Upper lobe of left lung (tissue), 6 donors: ENCODE measurements at regions not wholly inside any gene's neighbourhood (a gene's known extent, or its start where the extent isn't known, plus 50 kb on each side); places are given as distances from the start of the nearest gene placed in this dataset.
"Not testable (repeated sequence)": the region's sequence is repeated elsewhere in the genome, so short reads cannot be mapped to it uniquely, and the experiment has no call there.

Experiments used
- ATAC-seq, 2 donors: fragments of 200-7000 bp; cut with Tn5 transposase; one replicate each; pipeline ENCODE4 v1.9.1; 2022; ENCODE audit warnings: mild to moderate bottlenecking in 2 of 2, moderate library complexity in 2 of 2; ENCODE audit not compliant: low FRiP score in 2 of 2
- DNase-seq, 2 donors: peaks; one replicate each; pipeline ENCODE4 v3.0.0-alpha.2; 2019 to 2020
- H3K27ac ChIP-seq, 4 donors: fragments of 200-600 bp; sonication (generic); one replicate each; pipeline ENCODE4 v1.5.1; 2016 to 2019
- H3K27me3 ChIP-seq, 4 donors: fragments of 200-600 bp; sonication (generic); one replicate each; pipeline ENCODE4 v1.5.1; 2017 to 2019
- H3K36me3 ChIP-seq, 4 donors: fragments of 200-600 bp; sonication (generic); one replicate each; pipeline ENCODE4 v1.5.1; 2016 to 2019
- H3K4me1 ChIP-seq, 4 donors: fragments of 200-600 bp; sonication (generic); one replicate each; pipeline ENCODE4 v1.5.1; 2018 to 2019
- H3K4me3 ChIP-seq, 4 donors: fragments of 200-600 bp; sonication (generic); one replicate each; pipeline ENCODE4 v1.5.1; 2017 to 2019; ENCODE audit warnings: mild to moderate bottlenecking in 2 of 4, moderate library complexity in 1 of 4
- H3K9me3 ChIP-seq, 4 donors: fragments of 200-600 bp; sonication (generic); one replicate each; pipeline ENCODE4 v1.5.1; 2018 to 2019
- EP300 ChIP-seq, 4 donors: sonication (generic); formaldehyde crosslinking; IDR thresholded peaks; one replicate each; pipeline ENCODE4 v1.5.1; 2017; ENCODE audit warnings: antibody characterized with exemption in 4 of 4, control low read depth in 2 of 4
- POLR2A ChIP-seq, 4 donors: fragments of 450-650 bp; IDR thresholded peaks; one replicate each; pipeline ENCODE4 v1.5.1; 2016 to 2017; ENCODE audit warnings: antibody characterized with exemption in 4 of 4, mild to moderate bottlenecking in 2 of 4
- POLR2AphosphoS5 ChIP-seq, 2 donors: sonication (generic); formaldehyde crosslinking; IDR thresholded peaks; one replicate each; pipeline ENCODE4 v1.5.1; 2017; ENCODE audit warnings: antibody characterized with exemption in 2 of 2
- WGBS, 2 donors: methylation state at CpG; one replicate each; pipeline ENCODE4 v1.1.5; 2017 to 2018; 5-methylcytosine and 5-hydroxymethylcytosine counted together
- TF ChIP-seq, protein P1 (sequence below), 6 experiments: fragments of 450-650 bp in 4 of 6; fragments of 200-600 bp in 2 of 6; sonication (generic) in 2 of 6; IDR thresholded peaks; one replicate each; pipeline ENCODE4 v1.5.1; 2016 to 2019; ENCODE audit warnings: antibody characterized with exemption in 6 of 6
- donor health status: DM: no; HTN: no; CAD: no; lungs with moderate emphysema.
- donor health status: DM: no; HTN: yes; CAD: no; lungs with severe emphysema.

DNA sequence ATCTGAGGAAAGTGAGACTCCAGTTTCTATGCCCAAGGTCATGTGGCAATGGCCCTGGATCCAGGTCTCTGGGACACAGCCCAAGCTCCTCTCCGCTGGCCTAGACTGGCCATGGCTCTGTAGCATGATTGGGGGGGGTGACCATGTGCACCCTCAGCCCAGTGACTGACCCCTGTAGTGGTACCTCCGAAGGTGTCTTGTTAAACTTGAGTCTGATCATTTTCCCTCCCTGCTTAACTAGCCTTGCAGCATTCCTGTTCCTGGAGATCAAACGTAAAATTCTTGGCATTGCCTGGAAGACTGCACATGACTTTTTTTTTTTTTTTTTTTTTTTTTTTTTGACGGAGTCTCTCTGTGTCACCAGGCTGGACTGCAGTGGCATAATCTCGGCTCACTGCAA is 1116.0 kb downstream of the TBC1D22A start:
- TF ChIP-seq, protein P1, sequence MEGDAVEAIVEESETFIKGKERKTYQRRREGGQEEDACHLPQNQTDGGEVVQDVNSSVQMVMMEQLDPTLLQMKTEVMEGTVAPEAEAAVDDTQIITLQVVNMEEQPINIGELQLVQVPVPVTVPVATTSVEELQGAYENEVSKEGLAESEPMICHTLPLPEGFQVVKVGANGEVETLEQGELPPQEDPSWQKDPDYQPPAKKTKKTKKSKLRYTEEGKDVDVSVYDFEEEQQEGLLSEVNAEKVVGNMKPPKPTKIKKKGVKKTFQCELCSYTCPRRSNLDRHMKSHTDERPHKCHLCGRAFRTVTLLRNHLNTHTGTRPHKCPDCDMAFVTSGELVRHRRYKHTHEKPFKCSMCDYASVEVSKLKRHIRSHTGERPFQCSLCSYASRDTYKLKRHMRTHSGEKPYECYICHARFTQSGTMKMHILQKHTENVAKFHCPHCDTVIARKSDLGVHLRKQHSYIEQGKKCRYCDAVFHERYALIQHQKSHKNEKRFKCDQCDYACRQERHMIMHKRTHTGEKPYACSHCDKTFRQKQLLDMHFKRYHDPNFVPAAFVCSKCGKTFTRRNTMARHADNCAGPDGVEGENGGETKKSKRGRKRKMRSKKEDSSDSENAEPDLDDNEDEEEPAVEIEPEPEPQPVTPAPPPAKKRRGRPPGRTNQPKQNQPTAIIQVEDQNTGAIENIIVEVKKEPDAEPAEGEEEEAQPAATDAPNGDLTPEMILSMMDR (IDR thresholded peaks at IDR 0.05) = no peak
- TF ChIP-seq EP300 (IDR thresholded peaks at IDR 0.05) (no peak), POLR2AphosphoS5 (IDR thresholded peaks at IDR 0.05) (no peak), POLR2A (IDR thresholded peaks at IDR 0.05) (no peak)
- WGBS, 2 donors = 44 to 68% methylated on average over 5 of the region's 5 CpGs
- no peak for DNase-seq

DNA sequence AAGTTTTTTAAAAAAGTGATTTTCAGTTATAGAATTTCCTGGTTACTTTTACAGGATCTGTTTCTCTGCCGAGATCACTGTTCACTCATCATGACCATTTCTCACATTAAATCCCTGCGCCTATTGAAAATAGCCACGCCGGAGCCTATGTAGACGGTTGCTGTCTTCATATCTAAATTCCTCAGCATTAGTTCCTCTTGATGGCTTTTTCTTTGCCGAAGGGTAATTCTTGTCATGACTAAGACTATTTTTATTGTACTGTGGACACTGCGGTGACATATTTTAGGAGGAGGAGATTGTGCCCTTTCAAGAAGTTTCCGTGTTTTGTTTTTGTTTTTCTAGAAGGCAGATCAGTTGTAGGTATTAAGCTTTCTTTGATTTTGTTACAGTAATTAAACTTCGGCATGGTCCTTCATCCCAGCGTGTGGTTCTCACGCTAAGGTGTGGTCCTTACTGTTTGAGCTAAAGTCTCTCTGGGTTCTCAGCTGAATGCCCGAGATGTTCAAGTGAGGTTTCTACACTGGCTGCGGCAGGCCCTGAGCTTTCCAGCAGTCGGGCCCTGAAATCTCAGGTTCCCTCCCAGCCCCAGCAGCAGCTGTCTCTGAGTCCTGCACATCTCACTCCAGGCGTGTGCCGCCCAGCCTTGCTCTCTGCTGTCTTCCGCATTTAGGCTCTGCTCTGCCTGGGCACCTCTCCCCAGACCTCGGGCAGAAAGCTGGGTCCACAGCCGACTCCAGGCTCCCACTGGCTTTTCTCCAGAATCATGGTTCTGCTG is 1110.5 kb downstream of the TBC1D22A start:
- 87 to 91% methylated on average over 16 to 19 of the region's 19 CpGs for WGBS, 2 donors
- Histone ChIP-seq H3K4me3 (no peak overlapping the region), H3K36me3 (no peaks in the 10 kb centered on the region), H3K27ac (no peak overlapping the region), H3K9me3 (peaks cover 0 to 4% (median under 1%) of the 10 kb centered on the region in 4 donors), H3K4me1 (no peaks in the 10 kb centered on the region), H3K27me3 (no peaks in the 10 kb centered on the region)
- TF ChIP-seq EP300 (IDR thresholded peaks at IDR 0.05) (no peak), POLR2AphosphoS5 (IDR thresholded peaks at IDR 0.05) (no peak), POLR2A (IDR thresholded peaks at IDR 0.05) (no peak)
- TF ChIP-seq, protein P1 (IDR thresholded peaks at IDR 0.05) = no peak
- no peak for ATAC-seq
- DNase-seq = no peak

More for the DNA sequence above, 1116.0 kb downstream of the TBC1D22A start:
- no peaks in the 10 kb centered on the region for H3K9me3 ChIP-seq
- no peak for ATAC-seq
- no peak overlapping the region for H3K27ac ChIP-seq
- H3K4me3 ChIP-seq = no peak overlapping the region
- no peaks in the 10 kb centered on the region for H3K36me3 ChIP-seq
- H3K27me3 ChIP-seq = no peaks in the 10 kb centered on the region
- no peaks in the 10 kb centered on the region for H3K4me1 ChIP-seq

DNA sequence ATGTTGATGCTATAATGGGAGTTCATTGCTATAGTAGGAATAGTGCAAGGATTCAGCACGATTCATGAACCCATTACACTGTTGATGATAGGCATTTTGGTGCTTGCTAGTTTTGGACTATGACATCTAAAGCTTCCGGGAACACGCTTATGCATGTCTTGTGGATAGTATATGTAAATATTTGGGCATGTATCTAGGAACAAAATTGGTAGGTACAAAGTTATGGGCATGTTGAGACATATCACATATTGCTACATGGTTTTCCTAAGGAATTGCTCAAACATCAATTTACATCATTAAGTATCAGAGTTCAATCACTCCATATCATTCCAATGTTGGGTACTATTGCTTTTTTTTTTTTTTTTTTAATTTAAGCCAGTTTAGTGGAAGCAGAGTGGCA is 1103.2 kb downstream of the TBC1D22A start:
- Histone ChIP-seq H3K4me1 (no peaks in the 10 kb centered on the region), H3K27ac (no peak overlapping the region), H3K36me3 (no peaks in the 10 kb centered on the region), H3K4me3 (no peak overlapping the region), H3K27me3 (no peaks in the 10 kb centered on the region), H3K9me3 (peaks cover 0 to 9% (median 2%) of the 10 kb centered on the region in 4 donors)
- TF ChIP-seq POLR2A (IDR thresholded peaks at IDR 0.05) (no peak), POLR2AphosphoS5 (IDR thresholded peaks at IDR 0.05) (no peak), EP300 (IDR thresholded peaks at IDR 0.05) (no peak)
- TF ChIP-seq, protein P1 (IDR thresholded peaks at IDR 0.05) = no peak
- WGBS, 2 donors = 79 to 84% methylated on average over 3 of the region's 3 CpGs
- DNase-seq (no peak), ATAC-seq (no peak)

DNA sequence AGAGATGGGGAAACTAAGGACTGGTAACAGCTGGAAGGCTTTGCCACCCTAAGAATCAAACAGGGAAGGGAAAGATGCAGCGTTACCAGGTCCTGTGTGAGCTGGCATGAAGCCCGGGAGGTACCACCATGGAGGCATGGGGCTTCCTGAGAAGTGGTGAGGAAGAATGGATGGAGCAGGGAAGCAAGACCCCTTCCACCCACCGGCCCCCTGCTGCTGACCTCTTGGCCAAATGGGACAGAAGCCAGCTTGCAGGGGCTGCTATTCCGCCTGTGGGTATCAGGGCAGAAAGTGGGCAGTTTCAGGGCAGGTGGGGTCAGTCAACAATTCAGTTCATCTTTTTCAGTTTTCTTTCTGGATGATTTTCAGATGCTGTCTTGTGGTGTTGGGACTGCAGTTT is 1099.9 kb downstream of the TBC1D22A start:
- TF ChIP-seq EP300 (IDR thresholded peaks at IDR 0.05) (no peak), POLR2A (IDR thresholded peaks at IDR 0.05) (no peak), POLR2AphosphoS5 (IDR thresholded peaks at IDR 0.05) (no peak)
- TF ChIP-seq, protein P1 (IDR thresholded peaks at IDR 0.05) = no peak
- no peak overlapping the region for H3K4me3 ChIP-seq
- ATAC-seq = no peak
- no peaks in the 10 kb centered on the region for H3K9me3 ChIP-seq
- DNase-seq = no peak
- no peak overlapping the region for H3K27ac ChIP-seq
- H3K27me3 ChIP-seq = no peaks in the 10 kb centered on the region
- no peaks in the 10 kb centered on the region for H3K4me1 ChIP-seq
- WGBS, 2 donors = 87 to 93% methylated on average over 4 of the region's 4 CpGs
- no peaks in the 10 kb centered on the region for H3K36me3 ChIP-seq

DNA sequence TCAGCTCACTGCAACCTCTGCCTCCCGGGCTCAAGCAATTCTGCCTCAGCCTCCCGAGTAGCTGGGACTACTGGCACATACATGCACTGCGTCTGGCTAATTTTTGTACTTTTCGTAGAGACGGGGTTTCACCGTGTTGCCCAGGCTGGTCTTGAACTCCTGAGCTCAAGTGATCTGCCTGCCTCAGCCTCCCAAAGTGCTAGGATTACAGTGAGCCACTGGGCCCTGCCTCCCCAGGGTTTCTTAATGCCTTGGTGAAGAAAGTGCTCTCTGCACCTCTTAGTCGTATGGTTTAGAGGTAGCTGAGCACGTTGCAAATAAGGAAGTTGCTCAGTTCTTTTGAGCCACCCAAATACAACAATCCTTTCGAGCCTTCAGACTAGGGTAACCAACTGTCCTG is 1098.5 kb downstream of the TBC1D22A start:
- 79 to 81% methylated on average over 8 to 9 of the region's 9 CpGs for whole genome bisulfite sequencing, 2 donors
- H3K9me3 ChIP-seq, DNase-seq, H3K27me3 ChIP-seq, H3K4me1 ChIP-seq, H3K4me3 ChIP-seq, H3K36me3 ChIP-seq, H3K27ac ChIP-seq, ATAC-seq: not testable (repeated sequence)
